ENCODE measurements at regions not wholly inside any gene's neighbourhood (a gene's known extent, or its start where the extent isn't known, plus 50 kb on each side); places are given as distances from the start of the nearest gene placed in this dataset.

DNA sequence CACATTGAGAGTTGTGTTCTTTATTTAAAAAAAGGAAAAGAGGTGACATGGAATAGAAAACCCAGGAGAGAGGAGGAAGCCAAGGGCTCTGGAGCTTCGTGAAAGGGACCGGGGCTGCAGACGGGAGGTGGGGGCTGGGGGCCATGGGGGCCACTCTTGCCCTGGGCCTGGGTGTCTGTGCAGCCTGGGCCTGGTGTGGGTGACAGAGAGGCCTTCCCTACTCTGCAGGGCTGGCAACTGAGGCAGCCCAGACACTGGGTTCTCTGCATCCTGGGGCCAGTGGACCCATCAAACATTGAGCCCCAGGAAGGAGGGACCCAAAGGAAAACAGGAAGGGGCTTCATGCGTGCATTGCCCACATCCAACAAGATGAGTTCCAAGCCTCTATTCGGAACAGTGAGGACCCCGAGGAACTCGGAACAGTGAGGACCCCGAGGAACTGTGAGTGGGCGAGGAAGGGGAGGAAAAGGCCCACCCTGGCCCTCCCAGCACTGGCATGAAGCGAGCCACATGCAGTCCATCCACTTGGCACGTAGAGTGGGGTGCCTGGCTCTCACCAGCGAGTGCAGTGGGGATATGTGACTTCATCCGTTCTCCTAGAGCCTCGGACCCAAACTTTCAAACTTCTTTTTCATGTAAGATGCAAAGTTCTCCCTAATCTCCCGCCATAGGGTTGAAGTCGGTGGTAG is 1121.6 kb downstream of the BRD1 start (continued):
- TF ChIP-seq PHF5A (CRISPR knock-in tag; IDR thresholded peaks at IDR 0.05; ENCODE audit: low read depth, unreplicated experiment) = no peak
- TF ChIP-seq HDAC2 (CRISPR knock-in tag; IDR thresholded peaks at IDR 0.05) = no peak
- TF ChIP-seq ZNF484 (CRISPR knock-in tag; IDR thresholded peaks at IDR 0.05; ENCODE audit: borderline replicate concordance, low read depth) = no peak
- no peak for TF ChIP-seq MTA1 (CRISPR knock-in tag; IDR thresholded peaks at IDR 0.05; ENCODE audit: borderline replicate concordance)
- TF ChIP-seq, protein P1, sequence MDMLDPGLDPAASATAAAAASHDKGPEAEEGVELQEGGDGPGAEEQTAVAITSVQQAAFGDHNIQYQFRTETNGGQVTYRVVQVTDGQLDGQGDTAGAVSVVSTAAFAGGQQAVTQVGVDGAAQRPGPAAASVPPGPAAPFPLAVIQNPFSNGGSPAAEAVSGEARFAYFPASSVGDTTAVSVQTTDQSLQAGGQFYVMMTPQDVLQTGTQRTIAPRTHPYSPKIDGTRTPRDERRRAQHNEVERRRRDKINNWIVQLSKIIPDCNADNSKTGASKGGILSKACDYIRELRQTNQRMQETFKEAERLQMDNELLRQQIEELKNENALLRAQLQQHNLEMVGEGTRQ (IDR thresholded peaks at IDR 0.05; ENCODE audit: low read depth, low read length) = no peak
- TF ChIP-seq, protein P1 (CRISPR knock-in tag; IDR thresholded peaks at IDR 0.05; ENCODE audit: borderline replicate concordance) = no peak
- no peak for TF ChIP-seq ZNF737 (CRISPR knock-in tag; IDR thresholded peaks at IDR 0.05; ENCODE audit: borderline replicate concordance)
- TF ChIP-seq, protein P2, sequence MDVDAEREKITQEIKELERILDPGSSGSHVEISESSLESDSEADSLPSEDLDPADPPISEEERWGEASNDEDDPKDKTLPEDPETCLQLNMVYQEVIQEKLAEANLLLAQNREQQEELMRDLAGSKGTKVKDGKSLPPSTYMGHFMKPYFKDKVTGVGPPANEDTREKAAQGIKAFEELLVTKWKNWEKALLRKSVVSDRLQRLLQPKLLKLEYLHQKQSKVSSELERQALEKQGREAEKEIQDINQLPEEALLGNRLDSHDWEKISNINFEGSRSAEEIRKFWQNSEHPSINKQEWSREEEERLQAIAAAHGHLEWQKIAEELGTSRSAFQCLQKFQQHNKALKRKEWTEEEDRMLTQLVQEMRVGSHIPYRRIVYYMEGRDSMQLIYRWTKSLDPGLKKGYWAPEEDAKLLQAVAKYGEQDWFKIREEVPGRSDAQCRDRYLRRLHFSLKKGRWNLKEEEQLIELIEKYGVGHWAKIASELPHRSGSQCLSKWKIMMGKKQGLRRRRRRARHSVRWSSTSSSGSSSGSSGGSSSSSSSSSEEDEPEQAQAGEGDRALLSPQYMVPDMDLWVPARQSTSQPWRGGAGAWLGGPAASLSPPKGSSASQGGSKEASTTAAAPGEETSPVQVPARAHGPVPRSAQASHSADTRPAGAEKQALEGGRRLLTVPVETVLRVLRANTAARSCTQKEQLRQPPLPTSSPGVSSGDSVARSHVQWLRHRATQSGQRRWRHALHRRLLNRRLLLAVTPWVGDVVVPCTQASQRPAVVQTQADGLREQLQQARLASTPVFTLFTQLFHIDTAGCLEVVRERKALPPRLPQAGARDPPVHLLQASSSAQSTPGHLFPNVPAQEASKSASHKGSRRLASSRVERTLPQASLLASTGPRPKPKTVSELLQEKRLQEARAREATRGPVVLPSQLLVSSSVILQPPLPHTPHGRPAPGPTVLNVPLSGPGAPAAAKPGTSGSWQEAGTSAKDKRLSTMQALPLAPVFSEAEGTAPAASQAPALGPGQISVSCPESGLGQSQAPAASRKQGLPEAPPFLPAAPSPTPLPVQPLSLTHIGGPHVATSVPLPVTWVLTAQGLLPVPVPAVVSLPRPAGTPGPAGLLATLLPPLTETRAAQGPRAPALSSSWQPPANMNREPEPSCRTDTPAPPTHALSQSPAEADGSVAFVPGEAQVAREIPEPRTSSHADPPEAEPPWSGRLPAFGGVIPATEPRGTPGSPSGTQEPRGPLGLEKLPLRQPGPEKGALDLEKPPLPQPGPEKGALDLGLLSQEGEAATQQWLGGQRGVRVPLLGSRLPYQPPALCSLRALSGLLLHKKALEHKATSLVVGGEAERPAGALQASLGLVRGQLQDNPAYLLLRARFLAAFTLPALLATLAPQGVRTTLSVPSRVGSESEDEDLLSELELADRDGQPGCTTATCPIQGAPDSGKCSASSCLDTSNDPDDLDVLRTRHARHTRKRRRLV (CRISPR knock-in tag; IDR thresholded peaks at IDR 0.05) = no peak
- TF ChIP-seq, protein P3, sequence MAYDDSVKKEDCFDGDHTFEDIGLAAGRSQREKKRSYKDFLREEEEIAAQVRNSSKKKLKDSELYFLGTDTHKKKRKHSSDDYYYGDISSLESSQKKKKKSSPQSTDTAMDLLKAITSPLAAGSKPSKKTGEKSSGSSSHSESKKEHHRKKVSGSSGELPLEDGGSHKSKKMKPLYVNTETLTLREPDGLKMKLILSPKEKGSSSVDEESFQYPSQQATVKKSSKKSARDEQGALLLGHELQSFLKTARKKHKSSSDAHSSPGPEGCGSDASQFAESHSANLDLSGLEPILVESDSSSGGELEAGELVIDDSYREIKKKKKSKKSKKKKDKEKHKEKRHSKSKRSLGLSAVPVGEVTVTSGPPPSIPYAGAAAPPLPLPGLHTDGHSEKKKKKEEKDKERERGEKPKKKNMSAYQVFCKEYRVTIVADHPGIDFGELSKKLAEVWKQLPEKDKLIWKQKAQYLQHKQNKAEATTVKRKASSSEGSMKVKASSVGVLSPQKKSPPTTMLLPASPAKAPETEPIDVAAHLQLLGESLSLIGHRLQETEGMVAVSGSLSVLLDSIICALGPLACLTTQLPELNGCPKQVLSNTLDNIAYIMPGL (CRISPR knock-in tag; IDR thresholded peaks at IDR 0.05; ENCODE audit: borderline replicate concordance in 1 of 2, low read depth in 1 of 2) = no peak
- TF ChIP-seq, protein P4, sequence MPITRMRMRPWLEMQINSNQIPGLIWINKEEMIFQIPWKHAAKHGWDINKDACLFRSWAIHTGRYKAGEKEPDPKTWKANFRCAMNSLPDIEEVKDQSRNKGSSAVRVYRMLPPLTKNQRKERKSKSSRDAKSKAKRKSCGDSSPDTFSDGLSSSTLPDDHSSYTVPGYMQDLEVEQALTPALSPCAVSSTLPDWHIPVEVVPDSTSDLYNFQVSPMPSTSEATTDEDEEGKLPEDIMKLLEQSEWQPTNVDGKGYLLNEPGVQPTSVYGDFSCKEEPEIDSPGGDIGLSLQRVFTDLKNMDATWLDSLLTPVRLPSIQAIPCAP (CRISPR knock-in tag; IDR thresholded peaks at IDR 0.05; ENCODE audit: low read depth) = no peak
- no peak for TF ChIP-seq CHCHD3 (CRISPR knock-in tag; IDR thresholded peaks at IDR 0.05)
- no peak for TF ChIP-seq SMARCC2 (IDR thresholded peaks at IDR 0.05)
- TF ChIP-seq NAIF1 (CRISPR knock-in tag; IDR thresholded peaks at IDR 0.05; ENCODE audit: borderline replicate concordance) = no peak
- TF ChIP-seq ZKSCAN8 (CRISPR knock-in tag; IDR thresholded peaks at IDR 0.05; ENCODE audit: borderline replicate concordance) = no peak
- no peak for TF ChIP-seq ZNF333 (CRISPR knock-in tag; IDR thresholded peaks at IDR 0.05; ENCODE audit: borderline replicate concordance)
- TF ChIP-seq, protein P5, sequence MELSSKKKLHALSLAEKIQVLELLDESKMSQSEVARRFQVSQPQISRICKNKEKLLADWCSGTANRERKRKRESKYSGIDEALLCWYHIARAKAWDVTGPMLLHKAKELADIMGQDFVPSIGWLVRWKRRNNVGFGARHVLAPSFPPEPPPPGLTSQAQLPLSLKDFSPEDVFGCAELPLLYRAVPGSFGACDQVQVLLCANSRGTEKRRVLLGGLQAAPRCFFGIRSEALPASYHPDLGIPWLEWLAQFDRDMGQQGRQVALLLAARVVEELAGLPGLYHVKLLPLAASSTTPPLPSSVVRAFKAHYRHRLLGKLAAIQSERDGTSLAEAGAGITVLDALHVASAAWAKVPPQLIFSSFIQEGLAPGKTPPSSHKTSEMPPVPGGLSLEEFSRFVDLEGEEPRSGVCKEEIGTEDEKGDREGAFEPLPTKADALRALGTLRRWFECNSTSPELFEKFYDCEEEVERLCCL (CRISPR knock-in tag; IDR thresholded peaks at IDR 0.05; ENCODE audit: borderline replicate concordance) = no peak
- no peak for TF ChIP-seq AGO1 (IDR thresholded peaks at IDR 0.05; ENCODE audit: low read depth, low read length, poor library complexity, severe bottlenecking)

Data from HepG2 (cell line).